GM19463 (cell line): ENCODE measurements at regions not wholly inside any gene's neighbourhood (a gene's known extent, or its start where the extent isn't known, plus 50 kb on each side); places are given as distances from the start of the nearest gene placed in this dataset.

Experiments used
- ATAC-seq: cut with Tn5 transposase; IDR thresholded peaks from one replicate; pipeline ENCODE4 v1.9.1; 2021; ENCODE audit warnings: mild to moderate bottlenecking, moderate library complexity; ENCODE audit not compliant: unreplicated experiment

DNA sequence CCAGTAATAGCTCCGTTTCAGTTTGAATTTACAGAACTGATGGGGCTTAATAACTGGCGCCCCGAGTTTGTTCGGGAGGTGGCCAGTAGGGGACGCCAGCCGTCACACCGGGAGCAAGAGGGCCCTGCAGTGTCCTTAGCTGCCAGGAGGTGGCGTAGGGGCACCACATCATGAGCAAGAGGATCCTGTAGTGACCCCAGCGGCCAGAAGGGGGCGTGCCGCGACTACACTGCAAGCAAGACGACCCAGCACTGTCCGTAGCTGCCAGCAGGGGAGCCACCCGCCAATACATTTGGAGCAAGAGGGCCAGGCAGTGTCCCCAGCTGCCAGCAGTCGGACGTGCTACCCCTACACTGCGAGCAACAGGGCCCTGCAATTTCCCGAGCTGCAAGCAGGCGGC, 663.7 kb upstream of the B3GAT1 start:
- no peak for ATAC-seq

DNA sequence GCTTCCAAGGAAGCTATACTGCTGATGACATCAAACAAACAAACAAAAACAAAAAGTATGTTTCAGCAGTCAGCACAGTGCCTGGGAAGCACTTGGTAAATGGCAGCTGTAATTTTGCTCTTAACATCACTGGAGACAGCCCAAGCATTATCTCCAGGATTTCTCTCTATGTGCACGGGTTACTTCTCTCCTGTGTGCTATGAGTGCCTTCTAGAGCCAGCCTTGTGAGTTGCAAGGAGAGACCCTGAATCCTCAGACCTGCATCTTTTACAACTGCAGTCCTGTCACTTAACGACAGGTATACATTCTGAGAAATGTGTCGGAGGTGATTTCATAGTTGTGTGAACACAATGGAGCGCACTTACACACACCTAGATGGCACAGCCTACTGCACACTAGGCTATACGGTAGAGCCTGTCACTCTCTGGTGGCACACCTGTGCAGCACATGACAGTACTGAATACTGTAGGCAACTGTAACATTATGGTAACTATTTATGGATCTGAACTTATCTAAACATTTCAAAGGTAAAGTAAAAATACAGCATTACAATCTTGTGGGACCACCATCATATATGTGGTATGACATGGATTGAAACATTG, 662.5 kb upstream of the B3GAT1 start:
- ATAC-seq, result no peak

- ATAC-seq, result no peak
Measured at GRCh38 chr11:135073870-135074269, 661.8 kb upstream of the B3GAT1 start.

DNA sequence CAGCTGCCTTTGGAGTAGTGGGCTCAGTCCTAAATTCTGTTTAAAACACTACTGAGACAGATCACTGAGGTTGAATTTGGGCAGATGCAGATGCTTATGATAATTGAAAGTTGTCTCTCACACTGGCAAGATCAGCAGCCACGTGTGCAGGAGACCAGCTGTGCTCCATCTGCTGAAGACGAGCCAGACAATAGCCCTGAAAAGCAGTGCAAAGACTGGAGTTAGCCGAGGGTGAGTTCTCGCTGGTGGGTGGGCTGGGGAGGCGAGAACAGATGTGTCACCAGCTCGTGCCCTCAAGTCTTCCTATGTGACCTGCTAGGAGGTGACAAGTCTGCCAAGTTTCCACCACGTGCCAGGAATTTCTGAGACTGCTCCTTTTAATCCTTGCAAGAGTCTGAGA, 661.3 kb upstream of the B3GAT1 start:
- ATAC-seq, result no peak

GRCh38 chr11:135069890-135070289, 657.8 kb upstream of the B3GAT1 start:
- no peak for ATAC-seq

GRCh38 chr11:135069063-135069462, 657.0 kb upstream of the B3GAT1 start:
- no peak for ATAC-seq

GRCh38 chr11:135062994-135063393, 651.0 kb upstream of the B3GAT1 start:
- ATAC-seq, result no peak

- ATAC-seq, result no peak
Measured at GRCh38 chr11:135061166-135061565, 649.1 kb upstream of the B3GAT1 start.

DNA sequence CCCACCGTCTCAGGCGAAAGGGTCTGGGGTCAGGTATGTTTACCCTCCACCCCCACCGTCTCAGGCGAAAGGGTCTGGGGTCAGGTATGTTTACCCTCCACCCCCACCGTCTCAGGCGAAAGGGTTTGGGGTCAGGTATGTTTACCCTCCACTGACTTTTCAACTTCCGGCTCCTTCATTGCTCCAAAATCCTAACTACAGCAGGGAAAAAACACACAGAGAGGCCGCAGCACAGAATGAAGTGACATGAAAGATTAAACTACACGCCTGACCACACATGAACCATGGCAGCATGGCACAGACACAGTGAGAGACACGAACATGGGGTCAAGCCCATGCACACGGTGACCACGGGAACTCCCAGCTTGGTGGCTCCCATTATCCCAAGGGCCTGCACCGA, 634.9 kb upstream of the B3GAT1 start:
- ATAC-seq, result no peak

- ATAC-seq, result no peak
Measured at GRCh38 chr11:135046556-135046955, 634.5 kb upstream of the B3GAT1 start.

DNA sequence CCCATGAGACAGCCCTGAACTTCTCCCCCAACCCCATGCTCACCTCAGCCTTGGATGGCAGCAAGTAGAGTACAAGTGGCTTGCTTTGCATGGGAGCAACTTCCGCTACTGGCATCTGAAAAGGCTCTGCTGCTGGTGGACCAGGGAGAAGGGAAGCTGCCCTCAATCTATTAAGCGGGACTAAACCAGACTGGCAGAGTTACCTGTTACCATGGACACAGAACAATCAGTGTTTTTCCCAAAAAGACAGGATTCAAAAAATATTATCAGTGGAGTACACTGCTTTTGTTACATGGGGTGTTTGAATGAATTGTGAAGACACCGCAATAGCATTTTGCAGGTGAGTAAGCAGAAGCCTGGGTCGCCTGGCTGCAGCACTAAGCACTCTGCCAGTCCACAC, 631.4 kb upstream of the B3GAT1 start:
- ATAC-seq, result no peak

- ATAC-seq, result no peak
Measured at GRCh38 chr11:135037828-135038227, 625.8 kb upstream of the B3GAT1 start.

GRCh38 chr11:135036488-135037297, 624.7 kb upstream of the B3GAT1 start:
- ATAC-seq, result no peak

- no peak for ATAC-seq
Measured at GRCh38 chr11:135035282-135035681, 623.2 kb upstream of the B3GAT1 start.

DNA sequence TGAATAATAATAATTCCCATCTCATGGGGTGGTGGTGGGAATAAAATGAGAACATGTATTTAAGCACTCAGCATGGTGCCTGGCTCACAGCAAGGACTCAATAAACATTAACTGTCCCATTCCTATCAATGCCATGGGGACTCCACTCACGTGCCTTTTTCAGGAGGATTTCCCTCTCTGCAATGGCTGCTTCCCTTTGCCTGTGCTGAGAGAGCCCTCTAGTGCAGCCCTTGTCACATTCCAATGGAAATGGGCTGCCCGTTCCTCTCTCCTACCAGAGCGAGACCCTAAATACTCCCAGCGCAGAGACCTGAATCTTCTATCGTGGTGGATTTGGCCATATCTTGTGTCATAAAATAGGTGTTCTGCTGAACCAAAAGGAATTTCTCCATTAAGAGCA, 621.5 kb upstream of the B3GAT1 start:
- ATAC-seq, result no peak

DNA sequence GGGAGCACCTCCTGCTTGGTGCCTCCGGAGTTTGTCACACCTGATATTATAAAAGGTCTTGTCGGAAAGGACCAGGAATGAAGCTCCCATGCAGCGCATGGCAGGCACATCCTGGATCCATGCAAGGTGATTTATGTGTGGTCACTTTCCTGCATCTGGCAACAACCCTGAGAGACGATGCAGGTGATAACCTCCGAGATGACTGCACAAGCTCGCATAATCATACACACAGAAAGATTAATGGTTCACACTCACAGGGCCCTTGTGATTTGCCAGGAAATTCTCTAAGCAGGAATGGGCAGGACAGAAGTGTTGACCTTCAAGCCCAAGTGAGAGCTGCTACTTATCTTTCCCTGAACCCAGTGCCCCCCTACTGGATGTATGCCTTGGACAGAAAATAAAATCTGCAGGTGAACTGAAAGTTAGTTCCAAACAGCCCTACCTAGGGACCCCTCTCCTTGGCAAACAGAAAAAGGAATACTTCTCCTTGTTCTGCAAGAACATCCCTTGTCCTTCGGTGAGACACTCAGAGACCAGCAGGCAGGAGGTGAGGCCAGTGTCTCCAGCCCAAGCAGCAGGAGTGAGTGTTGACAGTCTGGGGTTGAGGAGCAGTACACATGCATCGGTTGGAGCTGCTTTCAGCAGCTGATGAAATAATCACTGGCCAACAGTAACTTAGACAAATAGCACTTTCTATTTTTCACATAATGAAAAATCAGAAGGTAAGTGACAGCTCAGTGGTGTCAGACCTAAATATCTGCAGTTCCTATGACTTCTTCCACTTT, 619.4 kb upstream of the B3GAT1 start:
- ATAC-seq, result no peak

- no peak for ATAC-seq
Measured at GRCh38 chr11:135027461-135027860, 615.4 kb upstream of the B3GAT1 start.

DNA sequence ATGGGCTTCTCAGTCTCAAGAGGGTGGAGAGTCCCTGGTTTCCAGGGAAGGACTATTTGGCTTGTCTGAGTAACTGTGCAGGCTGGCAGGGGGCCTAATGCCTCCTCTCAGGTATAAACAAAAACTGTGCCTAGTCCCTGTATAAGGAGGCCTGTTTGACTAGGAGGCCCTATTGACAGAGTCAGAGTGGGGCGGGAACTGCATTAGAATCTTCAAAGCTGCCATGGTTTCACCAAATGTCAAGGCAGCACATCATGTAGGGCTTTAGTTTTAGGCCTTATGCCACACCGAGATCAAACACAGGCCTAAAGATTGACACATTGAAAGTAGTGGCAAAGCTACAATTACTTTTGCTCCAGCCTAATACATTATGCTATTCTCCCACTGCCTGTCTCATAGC, 611.5 kb upstream of the B3GAT1 start:
- no peak for ATAC-seq

DNA sequence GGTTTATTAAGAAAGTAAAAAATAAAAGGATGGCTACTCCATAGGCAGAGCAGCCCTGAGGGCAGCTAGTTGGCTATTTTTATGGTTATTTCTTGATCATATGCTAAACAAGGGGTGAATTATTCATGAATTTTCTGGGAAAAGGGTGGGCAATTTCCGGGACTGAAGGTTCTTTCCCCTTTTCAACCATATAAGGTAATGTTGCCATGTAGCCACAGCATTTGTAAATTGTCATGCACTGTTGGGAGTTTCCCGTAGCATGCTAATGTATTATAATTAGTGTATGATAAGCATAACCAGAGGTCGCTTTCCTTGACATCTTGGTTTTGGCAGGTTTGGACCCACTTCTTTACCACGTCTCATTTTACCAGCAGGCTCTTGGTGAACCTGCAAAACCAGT, 610.4 kb upstream of the B3GAT1 start:
- no peak for ATAC-seq

GRCh38 chr11:135019899-135020298, 607.9 kb upstream of the B3GAT1 start:
- ATAC-seq, result no peak

DNA sequence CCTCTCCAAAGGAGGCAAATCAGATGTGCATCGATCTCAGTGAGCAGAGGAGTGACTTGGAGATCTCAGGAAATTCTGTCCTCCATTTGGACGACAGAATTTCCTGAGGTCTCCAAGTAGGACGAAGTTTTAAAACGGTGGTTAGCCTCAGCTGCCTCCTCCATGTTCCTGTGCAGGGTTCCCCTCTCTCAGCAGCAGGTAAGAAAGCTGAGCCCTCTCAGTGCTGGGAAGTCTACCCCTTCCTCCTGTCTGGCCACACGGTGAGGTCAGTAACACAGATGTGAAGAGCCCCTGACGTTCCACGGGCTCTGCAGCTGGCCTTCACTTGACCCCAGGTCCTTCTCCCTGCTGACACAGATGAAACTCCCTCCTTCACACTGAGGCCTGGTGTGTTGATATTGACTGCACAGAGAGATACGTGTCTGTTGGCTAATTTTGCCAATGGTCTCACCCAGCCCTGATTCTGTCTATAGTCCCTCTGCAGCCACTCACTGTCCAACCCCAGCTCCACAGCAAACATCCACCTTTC, 607.4 kb upstream of the B3GAT1 start:
- ATAC-seq, result no peak

DNA sequence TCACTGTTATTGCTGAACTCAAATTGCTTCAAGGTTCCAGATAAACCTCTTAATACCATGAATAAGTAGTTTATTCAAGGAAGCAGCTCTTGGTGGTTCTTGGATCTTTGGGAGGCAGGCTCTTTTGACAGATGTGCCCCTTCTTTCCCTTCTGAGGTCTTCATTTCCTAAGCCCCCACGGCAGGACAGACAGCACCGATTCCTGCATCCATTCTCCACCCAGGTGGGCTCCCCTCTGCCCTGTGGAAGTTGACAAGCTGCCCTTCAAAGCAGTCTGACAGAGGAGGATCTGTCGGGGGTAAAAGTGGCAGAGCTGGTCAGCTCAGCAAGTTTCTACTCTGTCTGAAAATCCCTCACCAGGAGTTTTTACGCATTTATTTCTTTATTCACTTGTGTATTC, 605.3 kb upstream of the B3GAT1 start:
- no peak for ATAC-seq
